ELR (cell line): ENCODE measurements at regions not wholly inside any gene's neighbourhood (a gene's known extent, or its start where the extent isn't known, plus 50 kb on each side); places are given as distances from the start of the nearest gene placed in this dataset.

Experiments used
- DNase-seq: peaks from one replicate; pipeline ENCODE4 v3.0.0-alpha.2; 2015; ENCODE audit warnings: low read depth

- DNase-seq, result no peak
Measured at GRCh38 chr15:94682171-94682570, 450.8 kb downstream of the MCTP2 start.

GRCh38 chr15:94683902-94684301, 452.5 kb downstream of the MCTP2 start:
- DNase-seq, result no peak

- no peak for DNase-seq
Measured at GRCh38 chr15:94691169-94691568, 459.8 kb downstream of the MCTP2 start.

- DNase-seq, result no peak
Measured at GRCh38 chr15:94692710-94693109, 461.3 kb downstream of the MCTP2 start.

- no peak for DNase-seq
Measured at GRCh38 chr15:94700211-94700610, 468.9 kb downstream of the MCTP2 start.

- no peak for DNase-seq
Measured at GRCh38 chr15:94701281-94701985, 470.1 kb downstream of the MCTP2 start.

GRCh38 chr15:94703596-94703995, 472.2 kb downstream of the MCTP2 start:
- DNase-seq, result no peak

GRCh38 chr15:94704421-94704820, 473.1 kb downstream of the MCTP2 start:
- DNase-seq, result no peak

GRCh38 chr15:94704946-94705345, 473.6 kb downstream of the MCTP2 start:
- no peak for DNase-seq

- DNase-seq, result no peak
Measured at GRCh38 chr15:94709319-94709718, 478.0 kb downstream of the MCTP2 start.

- DNase-seq, result no peak
Measured at GRCh38 chr15:94722024-94722636, 490.8 kb downstream of the MCTP2 start.

- DNase-seq, result no peak
Measured at GRCh38 chr15:94723801-94724200, 492.4 kb downstream of the MCTP2 start.

GRCh38 chr15:94731286-94731685, 499.9 kb downstream of the MCTP2 start:
- no peak for DNase-seq

- no peak for DNase-seq
Measured at GRCh38 chr15:94734460-94734859, 503.1 kb downstream of the MCTP2 start.

GRCh38 chr15:94736236-94736635, 504.9 kb downstream of the MCTP2 start:
- no peak for DNase-seq

GRCh38 chr15:94739639-94740038, 508.3 kb downstream of the MCTP2 start:
- DNase-seq, result no peak

GRCh38 chr15:94740469-94740868, 509.1 kb downstream of the MCTP2 start:
- DNase-seq, result no peak

GRCh38 chr15:94743668-94744067, 512.3 kb downstream of the MCTP2 start:
- no peak for DNase-seq

GRCh38 chr15:94744080-94744793, 512.9 kb downstream of the MCTP2 start:
- DNase-seq, result no peak

- no peak for DNase-seq
Measured at GRCh38 chr15:94745371-94745770, 514.0 kb downstream of the MCTP2 start.

- no peak for DNase-seq
Measured at GRCh38 chr15:94747510-94747909, 516.1 kb downstream of the MCTP2 start.

- DNase-seq, result no peak
Measured at GRCh38 chr15:94749811-94750617, 518.7 kb downstream of the MCTP2 start.
